Glomerular visceral epithelial cell (primary cell): ENCODE measurements at regions not wholly inside any gene's neighbourhood (a gene's known extent, or its start where the extent isn't known, plus 50 kb on each side); places are given as distances from the start of the nearest gene placed in this dataset.

Source experiments
- DNase-seq: peaks from one replicate; pipeline ENCODE4 v3.0.0-alpha.2; 2016; ENCODE audit errors: extremely low spot score

DNA sequence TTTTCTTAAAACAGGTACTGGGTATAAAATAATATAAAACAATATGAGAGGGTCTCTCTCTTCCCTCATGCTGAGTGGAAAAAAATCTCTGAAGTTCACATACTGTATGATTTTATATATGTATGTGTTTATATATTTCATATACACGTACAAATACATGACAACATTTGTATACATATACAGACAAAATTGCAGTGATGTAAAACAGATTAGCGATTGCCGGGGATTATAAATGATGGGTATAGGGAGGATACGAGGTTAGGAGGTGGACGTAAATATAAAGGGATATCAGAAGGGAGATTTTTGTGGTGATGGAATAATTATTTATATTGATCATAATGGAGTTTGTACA is 194.8 kb upstream of the PRSS16 start:
- DNase-seq = no peak

DNA sequence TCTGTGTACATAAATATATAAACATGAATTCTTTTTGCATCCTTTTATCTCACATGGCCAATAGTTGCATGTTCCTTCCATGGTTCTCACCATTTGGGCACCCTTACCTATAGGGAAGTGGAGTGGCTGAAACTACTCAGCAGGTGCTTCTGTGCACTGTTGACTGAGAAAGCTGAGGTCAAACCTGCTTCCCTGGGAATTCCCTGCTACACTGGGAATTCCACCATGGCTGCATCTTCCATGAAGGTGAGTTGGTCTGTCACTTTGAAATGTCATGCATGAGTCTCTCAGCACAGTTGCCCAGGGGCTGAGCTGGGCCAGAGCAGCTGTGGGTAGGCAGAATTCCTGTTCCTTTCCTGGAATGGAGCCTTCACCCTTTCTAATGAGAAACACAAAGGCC is 193.8 kb upstream of the PRSS16 start:
- peak; percentile 42 for DNase-seq

DNA sequence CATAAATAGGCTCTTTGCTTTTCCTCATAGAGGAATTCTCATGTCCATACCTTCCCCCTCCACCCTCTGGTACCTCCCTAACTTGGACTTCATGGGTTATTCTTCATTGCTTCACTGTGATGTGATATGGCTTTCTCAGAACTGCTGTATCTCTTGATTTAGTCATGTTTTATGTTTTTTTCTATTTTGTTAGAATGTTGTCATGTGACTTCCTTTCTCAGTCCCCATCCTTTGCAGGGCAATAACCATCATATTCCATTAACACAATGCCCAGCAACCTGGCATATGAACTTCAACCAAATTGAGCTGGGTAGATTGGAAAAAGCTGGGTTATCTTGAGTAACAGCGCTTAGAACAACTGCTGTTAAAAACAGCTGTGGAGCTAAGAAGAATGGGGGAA is 190.9 kb upstream of the PRSS16 start:
- DNase-seq = no peak

DNA sequence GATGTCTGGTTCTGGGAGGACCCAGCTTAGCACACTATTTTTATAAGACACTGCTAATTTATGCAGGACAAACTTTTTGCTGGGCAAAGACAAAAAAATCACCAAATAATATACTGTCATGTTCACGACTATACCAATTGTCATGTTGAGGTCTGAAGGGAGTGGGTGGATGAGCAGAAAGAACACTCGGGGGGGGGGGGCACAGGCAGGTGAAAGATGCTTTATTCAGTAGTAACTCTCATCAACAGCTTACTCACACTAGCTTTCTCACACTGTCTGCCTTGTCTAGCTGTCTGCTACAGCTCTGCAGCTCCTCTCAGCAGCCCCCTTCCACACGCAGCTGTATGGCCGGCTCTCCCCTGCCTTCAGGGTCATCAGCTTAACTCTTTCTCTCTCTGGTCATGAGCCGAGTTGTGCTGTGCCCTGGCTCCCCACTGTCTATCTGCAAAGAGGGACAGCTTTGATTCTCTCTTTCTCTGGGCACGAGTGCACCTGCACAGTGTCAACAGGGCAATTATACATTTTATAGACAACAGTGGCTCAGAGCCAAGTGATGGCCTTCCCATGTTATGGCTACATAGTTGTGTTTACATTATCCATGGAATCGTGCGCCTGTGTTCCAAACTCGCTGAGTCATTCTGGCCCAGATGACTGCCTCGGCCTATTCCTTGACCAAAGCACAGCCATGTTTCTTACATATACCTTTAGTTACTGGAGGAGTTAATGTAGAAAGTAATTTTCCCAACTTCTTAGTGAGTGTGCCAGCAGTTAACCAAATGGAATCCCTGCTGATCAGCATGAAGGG is 187.7 kb upstream of the PRSS16 start:
- DNase-seq = no peak

DNA sequence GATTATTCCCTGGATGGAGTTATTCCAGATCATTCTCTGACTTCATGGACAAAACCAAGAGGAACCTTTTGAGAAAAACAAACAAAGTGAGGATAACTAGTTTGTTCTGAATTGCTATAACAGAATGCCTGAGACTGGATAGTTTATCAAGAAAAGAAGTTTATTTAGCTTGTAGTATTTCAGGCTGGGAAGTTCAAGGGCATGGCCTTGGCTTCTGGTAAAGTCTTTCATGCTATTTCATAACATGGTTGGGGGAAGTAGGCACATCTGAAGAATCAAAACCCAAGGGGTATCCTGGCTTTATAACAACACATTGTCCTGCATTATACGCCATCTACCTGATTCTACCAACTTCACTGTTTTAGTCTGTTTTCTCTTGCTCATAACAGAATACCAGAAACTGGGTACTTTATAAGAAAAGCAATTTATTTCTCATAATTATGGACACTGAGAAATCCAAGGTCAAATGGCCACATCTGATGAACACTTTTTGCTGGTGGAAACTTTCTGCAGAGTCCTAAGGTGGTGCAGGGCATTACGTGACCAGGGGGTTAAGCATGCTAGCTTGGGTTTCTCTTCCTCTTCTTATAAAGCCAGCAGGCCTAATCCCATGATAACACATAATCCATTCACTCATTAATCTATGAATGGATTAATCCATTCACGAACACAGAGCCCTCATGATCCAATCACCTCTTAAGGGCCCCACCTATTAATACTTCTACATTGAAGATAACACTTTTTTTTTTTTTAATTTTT is 186.1 kb upstream of the PRSS16 start:
- no peak for DNase-seq

DNA sequence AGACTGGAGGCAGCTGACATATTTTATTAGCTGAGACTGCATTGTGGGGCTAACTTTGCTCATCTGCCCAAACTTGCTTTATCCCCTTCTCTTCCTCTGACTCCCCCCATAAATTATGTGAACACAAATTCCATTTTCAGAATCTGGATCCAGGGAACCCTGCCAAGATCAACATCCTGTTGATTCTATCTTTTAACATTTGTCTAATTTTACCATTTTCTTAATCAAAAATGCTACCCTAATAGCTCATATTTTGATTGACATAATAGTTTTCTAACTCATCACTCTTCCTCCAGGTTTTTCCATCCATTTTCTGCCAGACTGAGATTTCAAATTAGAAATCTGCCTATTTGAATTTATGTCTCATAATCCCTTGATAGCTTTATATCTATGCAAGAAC is 184.7 kb upstream of the PRSS16 start:
- no peak for DNase-seq

DNA sequence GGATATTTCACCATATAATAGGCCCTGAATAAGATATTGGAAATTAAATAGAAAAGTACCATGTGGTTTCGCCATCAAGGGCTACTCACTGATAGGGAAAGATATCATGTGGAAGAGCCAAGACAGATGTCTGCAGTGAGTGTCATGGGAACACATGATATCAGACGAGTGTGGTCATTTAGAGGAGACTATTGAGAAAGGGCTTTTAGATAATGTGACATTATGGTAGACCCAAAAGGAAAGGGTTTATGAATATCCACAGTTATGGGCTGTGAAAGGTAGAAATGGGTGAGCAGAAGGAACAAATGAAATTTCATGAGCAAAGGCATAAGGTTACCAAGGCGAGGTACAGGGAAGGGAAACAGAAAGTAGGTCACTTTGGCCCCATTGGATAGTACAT is 182.3 kb upstream of the PRSS16 start:
- DNase-seq = no peak

DNA sequence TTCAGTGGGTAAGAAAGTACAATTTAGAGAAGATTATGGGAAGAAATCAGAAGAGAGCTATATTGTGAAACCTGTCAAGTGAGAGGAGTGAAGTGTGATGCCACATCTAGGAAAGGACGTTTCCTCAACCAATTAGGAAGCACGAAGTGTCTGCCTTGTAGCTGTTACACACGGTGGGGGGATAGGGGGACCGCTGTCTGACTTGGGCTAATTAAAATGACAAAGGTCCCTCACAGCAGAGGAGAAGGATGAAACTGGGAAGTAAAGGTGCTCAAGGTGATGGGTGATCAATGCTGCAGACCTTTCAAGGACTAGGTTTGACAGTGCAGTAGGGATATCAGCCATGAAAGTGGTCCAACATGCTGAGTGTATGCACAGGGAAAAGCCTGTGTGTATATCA is 181.1 kb upstream of the PRSS16 start:
- no peak for DNase-seq

DNA sequence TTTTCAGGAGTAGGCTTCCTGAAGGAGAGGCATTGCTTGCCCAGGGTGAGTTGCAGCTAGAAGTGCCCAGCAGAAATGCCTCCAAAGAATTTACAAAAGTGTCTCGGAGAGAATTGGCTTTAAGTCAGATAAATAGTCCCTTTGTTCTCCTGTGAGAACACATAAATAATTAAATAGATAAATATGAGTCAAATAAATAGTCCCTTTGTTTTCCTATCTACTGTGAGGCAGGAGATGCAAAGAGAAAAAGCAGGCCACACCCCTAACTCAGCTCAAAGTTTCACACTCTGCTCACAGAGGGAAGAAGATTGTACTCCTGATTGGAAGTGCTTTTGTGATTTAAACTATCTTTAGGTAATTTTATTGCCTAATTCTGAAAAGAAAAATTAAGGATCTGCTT is 180.7 kb upstream of the PRSS16 start:
- no peak for DNase-seq

DNA sequence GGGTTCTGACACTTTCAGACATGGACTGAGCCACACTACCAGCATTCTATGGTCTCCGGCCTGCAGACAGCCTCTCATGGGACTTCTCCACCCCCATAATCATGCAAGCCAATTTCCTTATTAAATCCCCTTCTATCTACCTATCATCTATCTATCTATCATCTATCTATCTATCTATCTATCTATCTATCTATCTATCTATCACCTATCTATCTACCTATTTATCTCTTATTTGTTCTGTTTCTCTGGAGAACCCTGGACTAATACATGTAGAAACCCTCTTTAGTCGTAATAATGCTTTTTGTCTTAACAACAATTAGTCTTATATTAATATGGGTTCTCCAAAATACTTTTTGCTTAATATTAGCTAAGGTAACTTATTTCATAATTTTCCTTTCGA is 174.1 kb upstream of the PRSS16 start:
- no peak for DNase-seq

DNA sequence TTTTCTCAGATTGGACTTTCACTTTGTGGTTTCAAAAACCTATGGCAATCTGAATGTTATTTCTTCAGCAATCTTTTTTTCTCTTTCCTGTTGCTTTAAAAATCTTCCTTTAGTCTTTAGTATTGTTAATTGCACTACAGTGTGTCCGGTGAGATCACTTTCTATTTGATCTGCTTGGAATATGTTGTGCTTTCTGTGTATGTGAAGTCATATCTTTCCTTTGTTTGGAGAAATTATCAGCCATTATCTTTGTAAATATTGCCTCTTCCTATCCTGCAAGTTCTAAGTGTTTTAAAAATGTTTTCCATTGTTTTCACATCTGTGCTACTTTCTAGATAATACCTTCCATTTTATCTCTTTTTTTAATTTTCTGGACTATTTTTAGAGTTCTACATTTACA is 171.4 kb upstream of the PRSS16 start:
- DNase-seq = no peak

DNA sequence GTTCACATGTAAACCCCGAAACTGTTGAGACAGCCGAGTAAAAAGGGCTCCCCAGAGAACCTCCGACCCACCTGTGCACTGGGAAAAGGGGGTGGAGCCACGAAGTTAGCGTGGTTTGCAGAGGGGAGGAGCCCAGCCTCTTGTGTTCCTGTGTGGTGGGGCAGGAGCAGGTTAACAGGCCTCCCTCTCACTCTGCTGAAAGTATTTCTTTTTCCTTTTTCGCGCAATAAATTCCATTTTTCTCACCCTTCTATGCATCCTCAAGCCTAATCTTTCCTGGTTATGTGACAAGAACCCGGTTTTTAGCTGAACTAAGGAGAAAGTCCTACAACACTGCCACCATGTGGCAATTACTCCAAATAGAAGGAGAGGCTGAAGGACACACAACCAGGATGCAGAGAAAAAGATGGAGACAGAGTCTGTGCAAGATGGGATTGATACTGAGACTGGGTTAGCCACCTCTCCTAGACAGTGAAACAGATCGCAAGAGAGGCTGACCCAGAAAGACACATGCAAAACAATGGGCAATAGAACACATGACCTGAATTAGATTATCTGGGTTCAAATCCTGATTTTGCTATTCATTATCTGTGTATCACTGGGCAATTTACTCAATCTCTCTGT is 168.7 kb upstream of the PRSS16 start:
- peak; percentile 77 for DNase-seq

DNA sequence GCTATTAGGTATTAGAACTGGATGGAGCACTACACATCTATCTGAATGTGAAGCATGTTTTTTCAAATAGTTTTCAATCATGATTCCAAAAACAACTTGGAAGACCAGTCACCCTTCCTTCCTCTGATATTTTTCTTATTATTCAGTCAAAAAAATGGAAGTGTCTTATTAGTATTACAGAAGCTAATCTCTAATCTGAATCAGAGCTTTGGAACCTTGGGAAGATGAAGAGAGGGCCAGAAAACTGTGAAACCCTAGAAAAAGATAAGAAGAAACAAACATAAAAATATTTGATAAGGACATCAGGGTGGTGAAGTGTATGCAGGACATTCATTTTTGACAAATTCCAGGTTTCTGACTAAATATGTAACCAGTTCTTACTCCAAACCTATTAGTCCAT is 166.3 kb upstream of the PRSS16 start:
- DNase-seq = no peak

DNA sequence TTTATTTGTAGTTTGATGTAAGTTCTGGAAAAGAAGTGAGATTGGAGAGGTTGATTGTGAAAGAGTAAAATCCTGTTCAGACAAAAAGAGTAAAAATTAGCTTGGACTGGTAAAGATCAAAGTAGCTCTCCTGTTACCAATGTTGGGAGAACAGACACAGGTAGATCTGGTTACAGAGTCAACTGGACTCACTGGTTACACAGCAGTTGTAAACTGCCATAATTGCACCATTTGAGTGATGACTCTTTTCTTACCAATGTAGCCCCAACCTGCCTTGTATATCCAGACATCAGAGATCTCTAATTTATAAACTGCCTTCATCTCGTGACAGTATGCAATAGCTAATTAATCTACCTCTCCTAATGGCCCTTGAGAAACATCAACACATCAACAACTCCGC is 165.6 kb upstream of the PRSS16 start:
- DNase-seq = no peak

DNA sequence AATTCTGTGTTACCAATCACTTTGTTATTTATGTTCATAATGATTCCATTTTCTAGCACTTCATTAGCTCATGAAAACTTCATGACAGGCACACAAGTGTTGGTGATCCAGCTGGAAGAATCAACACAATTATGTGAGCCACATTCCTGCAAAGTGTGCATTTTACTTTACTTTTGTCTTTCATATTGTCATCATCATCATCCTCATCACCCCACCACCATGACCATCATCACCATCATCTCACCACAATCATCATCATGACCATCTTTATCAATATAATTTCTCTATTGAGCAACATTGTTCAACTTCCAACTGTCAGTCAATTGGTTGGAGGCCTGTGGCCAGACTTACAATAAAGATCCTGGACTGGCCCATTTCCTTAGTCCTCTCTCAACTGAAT is 159.4 kb upstream of the PRSS16 start:
- DNase-seq = no peak

DNA sequence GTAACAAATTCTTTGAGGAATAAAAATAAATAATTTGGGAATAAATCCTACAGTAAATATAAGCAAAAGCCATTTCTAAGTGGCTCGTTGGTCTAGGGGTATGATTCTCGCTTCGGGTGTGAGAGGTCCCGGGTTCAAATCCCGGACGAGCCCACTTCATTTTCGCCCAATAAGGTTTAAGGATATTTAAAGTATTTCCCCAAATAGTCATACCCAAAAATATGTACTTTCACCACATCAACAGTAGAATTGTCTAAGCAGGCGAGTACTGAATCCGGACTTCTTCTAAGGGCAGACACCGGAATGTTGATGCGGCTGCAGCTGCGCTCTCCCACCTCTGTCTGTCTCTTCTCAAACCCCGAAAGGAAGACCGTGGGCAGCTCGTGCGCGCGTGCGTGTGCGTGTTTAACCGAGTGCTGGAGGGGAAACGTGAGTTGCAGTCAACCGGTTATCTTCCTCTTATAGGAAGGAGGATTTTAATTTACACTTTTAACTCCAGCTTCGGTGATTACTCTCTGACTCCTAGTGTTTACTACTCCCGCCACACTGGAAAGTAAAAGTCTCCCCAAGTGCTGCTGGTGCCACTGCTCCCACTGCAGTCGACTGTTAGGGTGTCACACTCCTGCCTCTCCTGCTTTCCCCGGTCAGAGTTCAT is 155.7 kb upstream of the PRSS16 start:
- peak; percentile 84 for DNase-seq

DNA sequence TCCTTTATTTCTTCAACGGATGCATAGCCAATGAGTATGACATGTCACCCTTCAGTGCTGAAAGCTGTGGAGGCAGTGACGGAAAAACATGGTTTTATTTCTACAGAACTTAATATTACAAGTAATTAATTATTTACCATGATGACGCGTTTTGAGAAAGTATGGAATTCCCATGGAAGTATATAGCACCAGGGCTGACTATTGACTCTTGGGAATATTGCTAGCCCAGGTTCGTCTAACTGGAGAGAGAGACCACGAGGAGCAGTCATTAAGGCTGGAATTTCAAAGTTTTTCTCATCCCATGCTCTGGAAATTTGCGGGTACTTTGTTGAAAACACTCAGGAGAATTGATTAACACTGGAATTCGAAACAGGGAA is 155.2 kb upstream of the PRSS16 start:
- no peak for DNase-seq

DNA sequence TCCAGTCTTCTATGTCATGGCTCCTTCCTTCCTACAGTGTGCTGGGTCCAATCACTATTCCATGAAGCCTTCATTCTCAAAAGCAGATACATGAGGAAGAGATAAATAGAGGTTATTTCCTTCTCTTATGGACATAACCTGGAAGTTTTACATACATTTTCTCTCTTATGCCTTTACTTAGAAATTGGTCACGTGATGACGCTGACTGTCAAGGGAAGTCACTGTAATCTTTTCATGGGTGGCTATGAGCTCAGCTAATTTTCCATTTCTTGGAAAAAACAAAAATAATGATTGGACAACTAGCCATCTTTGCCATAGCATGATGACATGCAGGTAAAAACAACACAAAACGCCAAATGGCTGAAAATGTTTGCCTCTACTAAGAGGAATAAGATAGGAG is 151.6 kb upstream of the PRSS16 start:
- no peak for DNase-seq

DNA sequence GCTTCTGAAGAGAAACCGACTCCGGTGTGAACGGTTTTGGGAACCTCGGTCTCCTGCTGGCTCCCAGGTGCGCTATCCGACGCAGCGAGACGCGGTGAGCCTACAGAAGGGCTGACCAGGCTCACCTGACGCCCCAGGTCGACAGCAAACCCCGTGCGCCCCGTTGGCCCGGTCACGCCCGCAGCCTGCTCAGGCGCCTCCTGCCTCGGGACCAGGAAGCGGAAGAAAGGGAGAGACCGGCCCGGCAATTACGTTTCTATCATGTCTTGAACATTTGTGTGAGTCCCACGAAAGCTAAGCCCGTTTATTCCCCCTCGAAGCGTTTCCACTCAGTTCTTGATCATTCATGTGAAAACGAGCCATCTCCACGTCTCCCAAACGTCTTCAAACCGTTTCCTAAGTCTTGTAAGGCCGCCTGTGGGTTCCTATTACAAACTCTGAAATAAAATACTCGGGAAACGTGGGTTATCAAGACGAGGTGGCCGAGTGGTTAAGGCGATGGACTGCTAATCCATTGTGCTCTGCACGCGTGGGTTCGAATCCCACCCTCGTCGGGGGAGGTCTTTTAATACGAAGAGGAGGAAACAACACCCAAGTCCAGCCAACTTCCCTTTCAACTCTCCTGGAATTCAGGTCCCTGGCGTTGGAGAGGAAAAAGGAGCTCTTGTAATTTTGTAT is 150.5 kb upstream of the PRSS16 start:
- no peak for DNase-seq

DNA sequence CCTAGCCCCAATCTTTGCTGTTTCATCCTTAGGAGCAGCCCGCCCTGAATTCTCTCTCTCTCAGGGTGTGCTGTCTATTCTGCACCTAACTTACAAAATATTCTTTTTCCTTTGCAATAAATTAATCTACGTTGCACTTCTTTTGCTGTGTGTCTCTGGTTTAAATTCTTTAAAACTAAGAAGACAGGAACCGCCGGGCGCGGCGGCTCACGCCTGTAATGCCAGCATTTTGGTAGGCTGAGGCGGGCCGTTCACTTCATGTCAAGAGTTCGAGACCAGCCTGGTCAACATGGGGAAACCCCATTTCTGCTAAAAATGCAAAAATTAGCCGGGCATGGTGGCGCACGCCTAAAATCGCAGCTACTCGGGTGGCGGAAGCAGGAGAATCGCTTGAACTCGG is 148.5 kb upstream of the PRSS16 start:
- DNase-seq = no peak

DNA sequence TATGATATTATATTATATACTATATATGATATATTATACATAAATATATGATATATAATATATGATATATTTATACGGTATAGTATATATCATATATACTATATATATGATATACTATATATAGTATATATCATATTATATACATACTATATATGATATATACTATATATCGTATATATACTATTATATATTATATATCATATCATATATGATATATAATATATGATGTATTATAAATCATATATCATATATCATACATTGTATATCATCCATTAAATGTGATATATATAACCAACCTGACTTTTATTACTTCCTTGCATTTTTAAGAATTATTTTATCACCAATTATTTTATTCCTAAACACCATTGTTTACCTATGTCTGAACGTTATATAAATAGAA is 146.6 kb upstream of the PRSS16 start:
- DNase-seq = no peak

DNA sequence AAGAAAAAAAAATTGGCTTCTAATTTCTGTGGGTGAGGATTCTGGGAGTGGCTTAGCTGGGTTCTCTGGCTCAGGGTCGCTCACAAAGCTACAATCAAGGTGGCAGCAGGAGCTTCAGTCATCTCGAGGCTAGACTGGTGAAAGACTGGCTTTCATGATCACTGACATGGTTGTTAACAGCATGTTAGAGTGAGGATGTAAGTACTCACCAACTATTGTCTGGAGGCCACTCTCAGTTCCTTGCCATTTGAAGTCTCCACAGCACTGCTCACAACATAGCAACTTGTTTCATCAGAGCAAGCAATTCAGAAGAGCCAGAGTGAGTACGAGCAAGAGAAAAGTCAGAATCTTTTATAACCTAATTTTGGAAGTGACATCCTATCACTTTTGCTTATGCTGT is 145.7 kb upstream of the PRSS16 start:
- DNase-seq = no peak
